SJSA1 (cell line): ENCODE measurements at regions not wholly inside any gene's neighbourhood (a gene's known extent, or its start where the extent isn't known, plus 50 kb on each side); places are given as distances from the start of the nearest gene placed in this dataset.

Source experiments
- DNase-seq, 2 experiments: peaks; one replicate each; pipeline ENCODE4 v3.0.0-alpha.2; 2015 to 2020; ENCODE audit warnings: low spot score in 2 of 2, low read depth in 1 of 2
- H3K27ac ChIP-seq: fragments of 250-450 bp; sonication (Bioruptor Pico); 2 replicates; pipeline ENCODE4 v1.5.1; 2020; ENCODE audit warnings: mild to moderate bottlenecking, moderate library complexity
- H3K27me3 ChIP-seq: fragments of 250-450 bp; sonication (Bioruptor Pico); replicated peaks from 2 replicates; pipeline ENCODE4 v1.5.1; 2020; ENCODE audit warnings: mild to moderate bottlenecking, moderate library complexity
- H3K36me3 ChIP-seq: fragments of 250-450 bp; sonication (Bioruptor Pico); 2 replicates; pipeline ENCODE4 v1.5.1; 2020; ENCODE audit warnings: mild to moderate bottlenecking
- H3K4me1 ChIP-seq: fragments of 250-450 bp; sonication (Bioruptor Pico); replicated peaks from 2 replicates; pipeline ENCODE4 v1.6.1; 2021; ENCODE audit warnings: mild to moderate bottlenecking
- H3K4me3 ChIP-seq: fragments of 250-450 bp; sonication (Bioruptor Pico); 2 replicates; pipeline ENCODE4 v1.5.1; 2020; ENCODE audit warnings: mild to moderate bottlenecking
- H3K9me3 ChIP-seq: fragments of 250-450 bp; sonication (Bioruptor Pico); replicated peaks from 2 replicates; pipeline ENCODE4 v1.5.1; 2020; ENCODE audit warnings: mild to moderate bottlenecking

- peak in 1 of 2 experiments; percentile 16 for DNase-seq
- peaks cover 16% of the 10 kb centered on the region for H3K4me1 ChIP-seq
- H3K27ac ChIP-seq: peak overlapping the region; percentile 20; the same call in 1 of the 2 replicates
- H3K4me3 ChIP-seq: no peak overlapping the region
- H3K36me3 ChIP-seq: peaks cover 10% of the 10 kb centered on the region
- no peaks in the 10 kb centered on the region for H3K9me3 ChIP-seq
- no peaks in the 10 kb centered on the region for H3K27me3 ChIP-seq
Observed at GRCh38 chr3:124429129-124429815, 301.0 kb upstream of the UMPS start.

GRCh38 chr3:124431331-124431994 is 298.8 kb upstream of the UMPS start:
- H3K27me3 ChIP-seq: no peaks in the 10 kb centered on the region
- H3K4me3 ChIP-seq: no peak overlapping the region
- H3K36me3 ChIP-seq: peaks cover 18% of the 10 kb centered on the region
- H3K27ac ChIP-seq: no peak overlapping the region
- no peak for DNase-seq
- H3K4me1 ChIP-seq: peaks cover 16% of the 10 kb centered on the region
- no peaks in the 10 kb centered on the region for H3K9me3 ChIP-seq

- H3K27me3 ChIP-seq: no peaks in the 10 kb centered on the region
- peaks cover 4% of the 10 kb centered on the region for H3K4me1 ChIP-seq
- H3K9me3 ChIP-seq: no peaks in the 10 kb centered on the region
- H3K27ac ChIP-seq: no peak overlapping the region
- peaks cover 12% of the 10 kb centered on the region for H3K36me3 ChIP-seq
- no peak overlapping the region for H3K4me3 ChIP-seq
- DNase-seq: no peak
Observed at GRCh38 chr3:124434176-124434575, 296.1 kb upstream of the UMPS start.

GRCh38 chr3:124435467-124435866 is 294.8 kb upstream of the UMPS start:
- H3K4me3 ChIP-seq: no peak overlapping the region
- no peak for DNase-seq
- H3K9me3 ChIP-seq: no peaks in the 10 kb centered on the region
- H3K27ac ChIP-seq: no peak overlapping the region
- H3K27me3 ChIP-seq: no peaks in the 10 kb centered on the region
- peaks cover 10% of the 10 kb centered on the region for H3K36me3 ChIP-seq
- no peaks in the 10 kb centered on the region for H3K4me1 ChIP-seq

- Histone ChIP-seq H3K4me3 (no peak overlapping the region), H3K27me3 (no peaks in the 10 kb centered on the region), H3K36me3 (peaks cover 10% of the 10 kb centered on the region), H3K4me1 (no peaks in the 10 kb centered on the region), H3K9me3 (no peaks in the 10 kb centered on the region), H3K27ac (no peak overlapping the region)
- no peak for DNase-seq
Observed at GRCh38 chr3:124438813-124439212, 291.4 kb upstream of the UMPS start.

- no peak for DNase-seq
- Histone ChIP-seq H3K27ac (no peak overlapping the region), H3K4me3 (no peak overlapping the region), H3K9me3 (no peaks in the 10 kb centered on the region), H3K4me1 (no peaks in the 10 kb centered on the region), H3K27me3 (no peaks in the 10 kb centered on the region), H3K36me3 (peaks cover 5% of the 10 kb centered on the region)
Observed at GRCh38 chr3:124439603-124440002, 290.6 kb upstream of the UMPS start.

- no peaks in the 10 kb centered on the region for H3K27me3 ChIP-seq
- no peaks in the 10 kb centered on the region for H3K36me3 ChIP-seq
- H3K9me3 ChIP-seq: no peaks in the 10 kb centered on the region
- no peak for DNase-seq
- H3K4me1 ChIP-seq: no peaks in the 10 kb centered on the region
- no peak overlapping the region for H3K27ac ChIP-seq
- no peak overlapping the region for H3K4me3 ChIP-seq
Observed at GRCh38 chr3:124441766-124442165, 288.5 kb upstream of the UMPS start.

GRCh38 chr3:124442463-124442862 is 287.8 kb upstream of the UMPS start:
- Histone ChIP-seq H3K27ac (no peak overlapping the region), H3K4me3 (no peak overlapping the region), H3K9me3 (no peaks in the 10 kb centered on the region), H3K4me1 (no peaks in the 10 kb centered on the region), H3K27me3 (no peaks in the 10 kb centered on the region), H3K36me3 (no peaks in the 10 kb centered on the region)
- DNase-seq: no peak

- DNase-seq: no peak
- H3K36me3 ChIP-seq: no peaks in the 10 kb centered on the region
- no peaks in the 10 kb centered on the region for H3K4me1 ChIP-seq
- H3K27me3 ChIP-seq: no peaks in the 10 kb centered on the region
- no peak overlapping the region for H3K27ac ChIP-seq
- H3K4me3 ChIP-seq: no peak overlapping the region
- H3K9me3 ChIP-seq: no peaks in the 10 kb centered on the region
Observed at GRCh38 chr3:124443446-124443845, 286.8 kb upstream of the UMPS start.

GRCh38 chr3:124444075-124444474 is 286.2 kb upstream of the UMPS start:
- DNase-seq: no peak
- H3K4me1 ChIP-seq: no peaks in the 10 kb centered on the region
- H3K4me3 ChIP-seq: no peak overlapping the region
- H3K9me3 ChIP-seq: no peaks in the 10 kb centered on the region
- no peak overlapping the region for H3K27ac ChIP-seq
- H3K27me3 ChIP-seq: no peaks in the 10 kb centered on the region
- no peaks in the 10 kb centered on the region for H3K36me3 ChIP-seq

- Histone ChIP-seq H3K27me3 (no peaks in the 10 kb centered on the region), H3K36me3 (no peaks in the 10 kb centered on the region), H3K4me1 (no peaks in the 10 kb centered on the region), H3K4me3 (no peak overlapping the region), H3K9me3 (no peaks in the 10 kb centered on the region), H3K27ac (no peak overlapping the region)
- no peak for DNase-seq
Observed at GRCh38 chr3:124444896-124445295, 285.4 kb upstream of the UMPS start.

- Histone ChIP-seq H3K4me1 (no peaks in the 10 kb centered on the region), H3K27me3 (no peaks in the 10 kb centered on the region), H3K27ac (no peak overlapping the region), H3K4me3 (no peak overlapping the region), H3K9me3 (no peaks in the 10 kb centered on the region), H3K36me3 (no peaks in the 10 kb centered on the region)
- no peak for DNase-seq
Observed at GRCh38 chr3:124447845-124448244, 282.4 kb upstream of the UMPS start.

- Histone ChIP-seq H3K4me1 (no peaks in the 10 kb centered on the region), H3K27me3 (no peaks in the 10 kb centered on the region), H3K36me3 (no peaks in the 10 kb centered on the region), H3K9me3 (no peaks in the 10 kb centered on the region), H3K4me3 (no peak overlapping the region), H3K27ac (no peak overlapping the region)
- no peak for DNase-seq
Observed at GRCh38 chr3:124448954-124449353, 281.3 kb upstream of the UMPS start.

GRCh38 chr3:124450366-124450765 is 279.9 kb upstream of the UMPS start:
- DNase-seq: no peak
- H3K4me1 ChIP-seq: no peaks in the 10 kb centered on the region
- H3K9me3 ChIP-seq: no peaks in the 10 kb centered on the region
- no peak overlapping the region for H3K27ac ChIP-seq
- no peaks in the 10 kb centered on the region for H3K27me3 ChIP-seq
- no peak overlapping the region for H3K4me3 ChIP-seq
- H3K36me3 ChIP-seq: no peaks in the 10 kb centered on the region
